ENCODE measurements at regions not wholly inside any gene's neighbourhood (a gene's known extent, or its start where the extent isn't known, plus 50 kb on each side); places are given as distances from the start of the nearest gene placed in this dataset.

DNA sequence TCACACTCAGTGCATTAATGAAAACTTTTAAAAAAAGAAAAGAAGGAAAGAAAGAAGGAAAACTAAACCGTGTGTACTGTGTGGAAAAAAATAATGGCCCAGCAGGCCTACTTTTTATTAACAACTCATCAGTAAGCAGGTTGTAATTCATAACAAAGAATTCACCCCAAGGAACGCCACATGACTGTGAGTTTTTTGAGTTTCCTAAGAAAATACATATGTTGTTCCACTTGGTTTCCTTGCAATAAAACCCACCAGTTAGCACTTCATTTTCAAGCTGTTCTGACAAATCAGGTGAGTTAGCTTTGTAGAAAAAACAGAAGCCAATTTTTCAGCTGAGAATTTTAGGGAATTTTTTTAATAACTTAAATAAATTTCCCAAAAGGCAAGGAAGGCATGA, 259.3 kb upstream of the TBX18 start:
- no peaks in the 10 kb centered on the region for H3K4me1 ChIP-seq (ENCODE audit: control insufficient read depth in 1 of 2, low read depth in 2 of 2)
- TF ChIP-seq, protein P1, sequence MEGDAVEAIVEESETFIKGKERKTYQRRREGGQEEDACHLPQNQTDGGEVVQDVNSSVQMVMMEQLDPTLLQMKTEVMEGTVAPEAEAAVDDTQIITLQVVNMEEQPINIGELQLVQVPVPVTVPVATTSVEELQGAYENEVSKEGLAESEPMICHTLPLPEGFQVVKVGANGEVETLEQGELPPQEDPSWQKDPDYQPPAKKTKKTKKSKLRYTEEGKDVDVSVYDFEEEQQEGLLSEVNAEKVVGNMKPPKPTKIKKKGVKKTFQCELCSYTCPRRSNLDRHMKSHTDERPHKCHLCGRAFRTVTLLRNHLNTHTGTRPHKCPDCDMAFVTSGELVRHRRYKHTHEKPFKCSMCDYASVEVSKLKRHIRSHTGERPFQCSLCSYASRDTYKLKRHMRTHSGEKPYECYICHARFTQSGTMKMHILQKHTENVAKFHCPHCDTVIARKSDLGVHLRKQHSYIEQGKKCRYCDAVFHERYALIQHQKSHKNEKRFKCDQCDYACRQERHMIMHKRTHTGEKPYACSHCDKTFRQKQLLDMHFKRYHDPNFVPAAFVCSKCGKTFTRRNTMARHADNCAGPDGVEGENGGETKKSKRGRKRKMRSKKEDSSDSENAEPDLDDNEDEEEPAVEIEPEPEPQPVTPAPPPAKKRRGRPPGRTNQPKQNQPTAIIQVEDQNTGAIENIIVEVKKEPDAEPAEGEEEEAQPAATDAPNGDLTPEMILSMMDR (IDR thresholded peaks at IDR 0.05): no peak
- H3K9me3 ChIP-seq: no peaks in the 10 kb centered on the region
- H3K27me3 ChIP-seq (replicated peaks; ENCODE audit: insufficient read depth): no peaks in the 10 kb centered on the region
- H3K27ac ChIP-seq: no peak overlapping the region
- no peak for DNase-seq (ENCODE audit: low spot score)
- H3K36me3 ChIP-seq: no peaks in the 10 kb centered on the region
- no peak for ATAC-seq (ENCODE audit: insufficient number of reproducible peaks, low FRiP score, low read depth)
- H3K4me3 ChIP-seq: no peak overlapping the region

DNA sequence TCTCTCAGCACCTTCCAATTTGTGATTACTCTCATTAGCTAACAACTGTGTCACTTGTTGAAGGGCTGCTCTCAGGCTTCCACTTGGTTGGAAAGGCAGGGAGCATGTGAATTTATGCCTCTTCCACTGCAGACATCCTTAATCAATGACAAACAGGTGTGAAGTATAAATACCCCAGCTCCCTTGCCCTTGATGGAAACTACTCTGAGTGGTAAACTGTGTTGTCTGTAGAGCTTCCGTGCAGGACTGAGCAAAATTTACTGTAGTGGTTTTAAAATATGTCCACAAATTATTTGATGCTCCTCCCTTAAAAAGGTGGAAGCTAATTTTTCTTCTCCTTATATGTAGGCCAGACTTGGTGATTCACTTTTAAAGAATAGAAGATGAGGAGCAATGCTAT, 253.0 kb upstream of the TBX18 start:
- TF ChIP-seq, protein P1 (IDR thresholded peaks at IDR 0.05): no peak

DNA sequence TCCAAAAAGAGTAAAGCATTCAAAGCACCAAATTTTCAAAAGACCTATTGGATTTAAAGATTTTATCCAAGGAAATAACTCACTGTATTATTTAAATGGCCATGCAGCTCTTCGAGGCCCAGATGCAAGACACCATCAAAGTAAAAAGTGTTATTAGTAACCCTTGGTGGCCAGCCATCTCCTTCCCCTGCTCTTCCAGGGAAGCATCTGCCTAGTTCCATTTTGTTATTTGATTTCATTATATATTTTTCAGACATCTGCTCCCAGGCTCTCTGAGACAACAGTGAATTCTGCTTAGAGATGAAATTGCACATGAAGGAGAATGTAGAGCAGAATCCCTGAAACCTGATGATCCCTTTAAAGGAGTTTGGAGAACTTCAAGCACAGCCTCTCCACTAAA, 252.3 kb upstream of the TBX18 start:
- TF ChIP-seq, protein P1 (IDR thresholded peaks at IDR 0.05): no peak
- ATAC-seq (ENCODE audit: insufficient number of reproducible peaks, low FRiP score, low read depth) (no peak), DNase-seq (ENCODE audit: low spot score) (no peak)
- Histone ChIP-seq H3K36me3 (no peaks in the 10 kb centered on the region), H3K4me1 (ENCODE audit: control insufficient read depth in 1 of 2, low read depth in 2 of 2) (no peaks in the 10 kb centered on the region), H3K27ac (no peak overlapping the region), H3K27me3 (replicated peaks; ENCODE audit: insufficient read depth) (no peaks in the 10 kb centered on the region), H3K4me3 (no peak overlapping the region), H3K9me3 (no peaks in the 10 kb centered on the region)

More for the DNA sequence above, 253.0 kb upstream of the TBX18 start:
- H3K36me3 ChIP-seq: no peaks in the 10 kb centered on the region
- no peak overlapping the region for H3K4me3 ChIP-seq
- no peaks in the 10 kb centered on the region for H3K9me3 ChIP-seq
- DNase-seq (ENCODE audit: low spot score) (no peak), ATAC-seq (ENCODE audit: insufficient number of reproducible peaks, low FRiP score, low read depth) (no peak)
- H3K27me3 ChIP-seq (replicated peaks; ENCODE audit: insufficient read depth): no peaks in the 10 kb centered on the region
- no peaks in the 10 kb centered on the region for H3K4me1 ChIP-seq (ENCODE audit: control insufficient read depth in 1 of 2, low read depth in 2 of 2)
- H3K27ac ChIP-seq: no peak overlapping the region

DNA sequence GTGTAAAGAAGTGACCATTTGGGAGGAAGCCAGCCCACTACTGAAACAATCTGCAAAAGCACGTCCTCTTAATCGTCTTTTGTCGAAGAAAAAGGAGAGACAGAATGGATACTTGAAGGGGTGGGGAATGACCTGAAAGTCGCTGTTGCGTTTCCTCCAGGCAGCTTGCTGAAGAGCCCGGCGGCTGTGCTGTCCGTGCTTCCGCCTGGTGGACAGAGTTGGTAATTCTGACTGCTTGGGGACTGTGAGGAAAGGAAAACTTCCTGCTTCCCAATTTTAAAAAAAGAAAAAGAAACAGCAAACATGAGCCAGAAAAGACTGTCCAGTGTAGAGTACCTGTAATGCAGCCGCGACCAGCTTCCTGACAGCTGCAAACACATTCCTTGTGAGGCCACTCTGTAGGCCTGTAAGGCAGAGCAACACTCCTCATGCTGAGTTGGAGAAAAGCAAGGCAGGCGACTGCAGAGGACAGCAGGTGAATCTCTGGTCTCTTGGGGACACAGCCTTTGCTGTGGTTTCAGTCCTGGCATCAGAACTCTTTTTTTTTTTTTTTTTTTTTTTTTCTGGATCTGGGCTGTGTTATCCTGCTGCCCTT, 251.1 kb upstream of the TBX18 start:
- TF ChIP-seq, protein P1 (IDR thresholded peaks at IDR 0.05): peak; percentile 77
- Histone ChIP-seq H3K27ac (no peak overlapping the region), H3K36me3 (no peaks in the 10 kb centered on the region), H3K9me3 (no peaks in the 10 kb centered on the region), H3K4me3 (no peak overlapping the region), H3K4me1 (ENCODE audit: control insufficient read depth in 1 of 2, low read depth in 2 of 2) (no peaks in the 10 kb centered on the region), H3K27me3 (replicated peaks; ENCODE audit: insufficient read depth) (no peaks in the 10 kb centered on the region)
- ATAC-seq (ENCODE audit: insufficient number of reproducible peaks, low FRiP score, low read depth) (peak; percentile 36), DNase-seq (ENCODE audit: low spot score) (no peak)

DNA sequence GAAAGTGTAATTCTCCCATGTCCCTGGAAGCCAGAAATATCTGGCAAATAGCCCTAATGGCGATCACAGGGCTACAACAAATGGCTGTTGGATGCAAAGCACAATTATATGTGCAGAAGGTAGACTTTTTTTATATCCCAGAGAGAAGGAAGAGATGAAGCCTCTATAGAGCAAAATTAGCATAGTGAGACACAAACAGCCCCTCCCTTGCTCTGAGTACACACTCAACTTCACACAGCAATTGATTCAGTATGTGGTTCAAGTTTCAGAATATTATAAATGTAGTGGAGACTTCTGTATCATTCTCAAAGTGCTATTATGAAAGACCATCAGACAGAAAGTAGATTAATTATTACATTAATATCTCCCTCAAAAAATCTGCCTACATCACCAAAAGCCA, 246.5 kb upstream of the TBX18 start:
- no peak overlapping the region for H3K4me3 ChIP-seq
- no peaks in the 10 kb centered on the region for H3K9me3 ChIP-seq
- ATAC-seq (ENCODE audit: insufficient number of reproducible peaks, low FRiP score, low read depth) (no peak), DNase-seq (ENCODE audit: low spot score) (no peak)
- H3K27me3 ChIP-seq (replicated peaks; ENCODE audit: insufficient read depth): no peaks in the 10 kb centered on the region
- H3K4me1 ChIP-seq (ENCODE audit: control insufficient read depth in 1 of 2, low read depth in 2 of 2): no peaks in the 10 kb centered on the region
- no peaks in the 10 kb centered on the region for H3K36me3 ChIP-seq
- no peak overlapping the region for H3K27ac ChIP-seq
- TF ChIP-seq, protein P1 (IDR thresholded peaks at IDR 0.05): no peak

Measured in thoracic aorta (tissue), 2 donors.